ENCODE measurements at regions not wholly inside any gene's neighbourhood (a gene's known extent, or its start where the extent isn't known, plus 50 kb on each side); places are given as distances from the start of the nearest gene placed in this dataset.

DNA sequence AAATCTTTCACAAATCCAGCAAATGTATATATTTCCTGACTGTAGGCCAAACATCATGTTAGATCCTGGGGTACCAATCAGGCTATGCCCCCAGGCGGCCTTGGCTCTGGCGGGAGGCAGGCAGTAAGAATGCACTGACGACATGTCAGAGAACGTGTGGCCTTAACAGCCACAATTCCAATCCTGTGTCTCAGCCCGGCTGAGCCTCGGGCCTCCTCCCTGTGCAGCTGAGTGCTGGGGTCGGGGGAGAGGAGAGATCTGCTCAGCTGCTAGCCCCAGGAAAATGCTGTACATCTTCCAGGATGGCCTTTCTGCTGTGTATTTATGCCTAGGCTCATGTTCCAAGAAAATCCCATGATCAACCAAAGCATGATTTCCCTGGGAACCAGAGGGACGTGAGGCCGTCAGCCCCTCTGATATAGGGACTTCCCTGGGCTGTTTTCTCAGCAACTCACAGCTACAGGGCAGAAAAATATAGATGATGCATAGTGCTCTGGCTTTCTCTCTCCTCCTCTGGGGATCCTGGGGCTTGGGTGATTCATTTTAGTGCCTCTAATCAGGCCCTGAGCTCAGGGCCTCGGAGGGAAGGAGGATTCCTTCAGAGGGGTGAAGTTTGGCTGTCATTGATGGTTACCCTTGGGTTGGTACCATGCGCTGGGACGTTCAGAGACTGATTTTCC lies 604.0 kb downstream of the HS3ST4 start:
- Histone ChIP-seq H3K4me2 (ENCODE audit: low read length) (no peak overlapping the region), H3K9me3 (ENCODE audit: insufficient read depth, low read length) (no peaks in the 10 kb centered on the region), H4K20me1 (ENCODE audit: insufficient read depth, low read length) (no peaks in the 10 kb centered on the region), H3K27ac (ENCODE audit: low read length) (no peak overlapping the region), H3K9ac (ENCODE audit: low read length) (no peak overlapping the region), H3K36me3 (replicated peaks; ENCODE audit: low read depth, low read length) (no peaks in the 10 kb centered on the region), H3K79me2 (ENCODE audit: low read length) (no peaks in the 10 kb centered on the region), H2AFZ (ENCODE audit: low read depth, low read length) (no peak overlapping the region), H3K4me1 (ENCODE audit: low read length) (no peaks in the 10 kb centered on the region), H3K27me3 (ENCODE audit: low read depth, low read length) (no peaks in the 10 kb centered on the region), H3K4me3 (ENCODE audit: low read length) (no peak overlapping the region)
- TF ChIP-seq CTCF (IDR thresholded peaks at IDR 0.05; ENCODE audit: low read depth, low read length) = no peak
- no peak for TF ChIP-seq EZH2phosphoT487 (IDR thresholded peaks at IDR 0.05; ENCODE audit: low read depth)

DNA sequence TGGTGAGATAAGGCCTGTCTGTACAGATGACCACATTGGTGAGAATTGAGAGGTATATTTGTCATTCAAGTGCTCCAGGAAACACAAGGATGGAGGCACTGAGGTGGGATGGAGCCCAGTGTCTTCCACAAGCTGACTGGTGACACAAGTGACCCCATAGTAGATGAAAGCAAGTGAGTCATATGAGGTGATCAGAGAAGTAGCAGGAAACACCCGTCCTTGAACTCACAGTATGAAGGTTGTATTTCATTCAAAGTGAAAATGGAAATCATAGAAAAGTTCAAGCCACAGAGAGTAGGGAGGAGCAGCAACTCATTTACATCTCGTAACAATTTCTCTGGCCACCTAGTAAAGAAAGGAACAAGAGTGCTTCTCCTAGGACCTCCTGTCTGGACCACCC lies 609.8 kb downstream of the HS3ST4 start:
- Histone ChIP-seq H2AFZ (ENCODE audit: low read depth, low read length) (no peak overlapping the region), H3K4me3 (ENCODE audit: low read length) (no peak overlapping the region), H3K4me1 (ENCODE audit: low read length) (no peaks in the 10 kb centered on the region), H3K9ac (ENCODE audit: low read length) (no peak overlapping the region), H3K27ac (ENCODE audit: low read length) (no peak overlapping the region), H3K36me3 (replicated peaks; ENCODE audit: low read depth, low read length) (no peaks in the 10 kb centered on the region), H4K20me1 (ENCODE audit: insufficient read depth, low read length) (no peaks in the 10 kb centered on the region), H3K79me2 (ENCODE audit: low read length) (no peaks in the 10 kb centered on the region), H3K4me2 (ENCODE audit: low read length) (no peak overlapping the region), H3K27me3 (ENCODE audit: low read depth, low read length) (no peaks in the 10 kb centered on the region), H3K9me3 (ENCODE audit: insufficient read depth, low read length) (no peaks in the 10 kb centered on the region)
- TF ChIP-seq CTCF (IDR thresholded peaks at IDR 0.05; ENCODE audit: low read depth, low read length) = no peak
- TF ChIP-seq EZH2phosphoT487 (IDR thresholded peaks at IDR 0.05; ENCODE audit: low read depth) = no peak

DNA sequence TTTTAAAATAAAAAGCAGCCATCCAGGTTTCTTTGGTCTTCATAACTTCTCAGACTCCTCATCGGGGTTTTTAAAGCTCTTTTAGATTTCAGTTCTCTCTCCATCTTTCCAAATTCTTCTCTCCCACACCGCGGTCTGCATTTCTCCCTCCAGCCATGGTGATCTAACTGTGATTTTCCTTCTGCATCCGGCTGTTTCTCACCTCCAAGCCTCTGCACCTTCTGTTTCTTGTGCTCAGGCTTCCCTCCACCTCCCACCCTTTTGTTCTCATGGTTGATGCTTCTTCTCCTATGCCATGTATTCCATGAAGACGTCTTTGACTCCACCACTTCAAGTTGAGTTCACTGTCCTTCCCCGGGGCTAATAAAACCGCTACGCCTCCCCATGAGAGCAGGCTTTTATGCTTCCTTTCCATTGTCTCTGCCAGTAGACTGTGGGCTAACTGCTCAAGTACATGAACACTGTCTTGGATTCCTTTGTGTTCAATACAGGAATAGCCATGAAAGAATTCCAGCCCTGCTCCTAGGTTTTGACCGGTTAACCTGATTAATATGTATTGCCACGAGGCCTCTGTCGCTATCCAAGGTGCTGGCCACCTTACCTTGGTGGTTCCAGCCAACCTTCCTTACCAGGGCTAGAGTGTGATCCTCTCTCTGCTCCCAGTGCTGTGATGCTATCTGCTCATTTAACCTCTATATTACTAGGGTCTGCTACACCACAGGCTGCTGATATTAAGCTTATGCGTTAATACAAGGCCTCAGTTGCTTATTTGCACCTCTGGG lies 625.1 kb downstream of the HS3ST4 start:
- Histone ChIP-seq H3K27ac (ENCODE audit: low read length) (no peak overlapping the region), H3K4me2 (ENCODE audit: low read length) (no peak overlapping the region), H3K79me2 (ENCODE audit: low read length) (no peaks in the 10 kb centered on the region), H3K36me3 (replicated peaks; ENCODE audit: low read depth, low read length) (no peaks in the 10 kb centered on the region), H3K27me3 (ENCODE audit: low read depth, low read length) (no peaks in the 10 kb centered on the region), H4K20me1 (ENCODE audit: insufficient read depth, low read length) (no peaks in the 10 kb centered on the region), H2AFZ (ENCODE audit: low read depth, low read length) (no peak overlapping the region), H3K4me3 (ENCODE audit: low read length) (no peak overlapping the region), H3K9me3 (ENCODE audit: insufficient read depth, low read length) (no peaks in the 10 kb centered on the region), H3K9ac (ENCODE audit: low read length) (no peak overlapping the region), H3K4me1 (ENCODE audit: low read length) (no peaks in the 10 kb centered on the region)
- TF ChIP-seq EZH2phosphoT487 (IDR thresholded peaks at IDR 0.05; ENCODE audit: low read depth) = no peak
- no peak for TF ChIP-seq CTCF (IDR thresholded peaks at IDR 0.05; ENCODE audit: low read depth, low read length)

DNA sequence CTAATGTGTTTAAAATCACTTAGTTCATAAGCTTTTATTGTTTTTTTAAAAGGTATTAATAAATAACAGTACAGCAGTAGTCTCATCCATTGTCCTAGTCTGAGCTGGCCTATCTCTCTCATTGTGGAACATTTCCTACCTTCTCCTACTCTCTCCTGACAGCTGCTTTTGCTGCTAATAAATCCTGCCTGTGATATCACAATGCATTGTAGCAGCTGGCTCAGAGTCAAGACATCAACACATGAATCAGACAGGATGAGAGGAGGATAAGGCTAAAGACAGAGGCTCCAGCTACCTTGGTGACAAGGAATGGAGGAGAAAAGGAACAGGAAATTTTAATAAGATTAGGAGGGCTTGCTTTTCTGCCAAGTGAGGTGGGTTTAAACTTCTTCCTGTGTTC lies 626.1 kb downstream of the HS3ST4 start:
- no peaks in the 10 kb centered on the region for H3K9me3 ChIP-seq (ENCODE audit: insufficient read depth, low read length)
- no peak overlapping the region for H2AFZ ChIP-seq (ENCODE audit: low read depth, low read length)
- no peaks in the 10 kb centered on the region for H4K20me1 ChIP-seq (ENCODE audit: insufficient read depth, low read length)
- H3K27me3 ChIP-seq (ENCODE audit: low read depth, low read length) = no peaks in the 10 kb centered on the region
- H3K4me2 ChIP-seq (ENCODE audit: low read length) = no peak overlapping the region
- H3K36me3 ChIP-seq (replicated peaks; ENCODE audit: low read depth, low read length) = no peaks in the 10 kb centered on the region
- TF ChIP-seq CTCF (IDR thresholded peaks at IDR 0.05; ENCODE audit: low read depth, low read length) = no peak
- no peak for TF ChIP-seq EZH2phosphoT487 (IDR thresholded peaks at IDR 0.05; ENCODE audit: low read depth)
- no peak overlapping the region for H3K4me3 ChIP-seq (ENCODE audit: low read length)
- H3K4me1 ChIP-seq (ENCODE audit: low read length) = no peaks in the 10 kb centered on the region
- H3K9ac ChIP-seq (ENCODE audit: low read length) = no peak overlapping the region
- H3K79me2 ChIP-seq (ENCODE audit: low read length) = no peaks in the 10 kb centered on the region
- H3K27ac ChIP-seq (ENCODE audit: low read length) = no peak overlapping the region

Data from OCI-LY3 (cell line).